CD14-positive monocyte (primary cell): ENCODE measurements at regions not wholly inside any gene's neighbourhood (a gene's known extent, or its start where the extent isn't known, plus 50 kb on each side); places are given as distances from the start of the nearest gene placed in this dataset.

ENCODE experiments used
- DNase-seq, 3 donors: peaks; one replicate each; pipeline ENCODE4 v3.0.0-alpha.2; 2011 to 2022
- H2AFZ ChIP-seq: 2 replicates; pipeline ENCODE4 v1.6.0; 2012; ENCODE audit warnings: mild to moderate bottlenecking, low read depth, low read length, inconsistent platforms; ENCODE audit not compliant: insufficient read depth, poor library complexity, severe bottlenecking
- H3K27ac ChIP-seq, 2 donors: 1 replicate in 1 of 2; 2 replicates in 1 of 2; pipeline ENCODE4 v1.5.1; 2012 to 2013; ENCODE audit warnings: low read length in 2 of 2, control low read depth in 1 of 2, inconsistent platforms in 1 of 2, low read depth in 1 of 2, mild to moderate bottlenecking in 1 of 2
- H3K27me3 ChIP-seq, 2 donors: one replicate each; pipeline versions ENCODE4 v1.6.0 to v1.6.1; 2011 to 2013; ENCODE audit warnings: low read length in 2 of 2; ENCODE audit not compliant: control insufficient read depth in 2 of 2, insufficient read depth in 2 of 2
- H3K36me3 ChIP-seq, 2 donors: replicated peaks in 1 of 2; 1 replicate in 1 of 2; 2 replicates in 1 of 2; pipeline versions ENCODE4 v1.5.1 to v1.6.1; 2012 to 2013; ENCODE audit warnings: low read length in 2 of 2, control low read depth in 1 of 2, inconsistent platforms in 1 of 2, mild to moderate bottlenecking in 1 of 2; ENCODE audit not compliant: insufficient read depth in 2 of 2, control insufficient read depth in 1 of 2
- H3K4me1 ChIP-seq, 2 donors: 1 replicate in 1 of 2; 2 replicates in 1 of 2; pipeline versions ENCODE4 v1.5.1 to v1.6.1; 2012 to 2013; ENCODE audit warnings: low read length in 2 of 2, control low read depth in 1 of 2, inconsistent platforms in 1 of 2, mild to moderate bottlenecking in 1 of 2, moderate library complexity in 1 of 2; ENCODE audit not compliant: insufficient read depth in 2 of 2, control insufficient read depth in 1 of 2
- H3K4me2 ChIP-seq: replicated peaks from 2 replicates; pipeline ENCODE3; 2012; ENCODE audit warnings: low read length, moderate library complexity, mild to moderate bottlenecking; ENCODE audit not compliant: poor library complexity, severe bottlenecking; ENCODE audit errors: extremely low read depth
- H3K4me3 ChIP-seq, 3 experiments: fragments of 200-600 bp in 1 of 3; sonication (generic) in 1 of 3; replicated peaks in 1 of 3; 1 replicate in 2 of 3; 2 replicates in 1 of 3; pipeline ENCODE4 v1.5.1; 2011 to 2013; ENCODE audit warnings: low read length in 3 of 3, mild to moderate bottlenecking in 3 of 3, control low read depth in 2 of 3, low read depth in 2 of 3, inconsistent platforms in 1 of 3, moderate library complexity in 1 of 3
- H3K79me2 ChIP-seq: 2 replicates; pipeline ENCODE4 v1.6.0; 2012; ENCODE audit warnings: mild to moderate bottlenecking, control low read depth, inconsistent platforms, low read length, moderate library complexity; ENCODE audit not compliant: insufficient read depth
- H3K9ac ChIP-seq: 2 replicates; pipeline ENCODE4 v1.6.0; 2017; ENCODE audit warnings: low read length, mild to moderate bottlenecking; ENCODE audit not compliant: insufficient read depth, poor library complexity, severe bottlenecking
- H3K9me3 ChIP-seq, 2 donors: replicated peaks in 1 of 2; 1 replicate in 1 of 2; 2 replicates in 1 of 2; pipeline versions ENCODE4 v1.5.1 to v1.6.1; 2012 to 2013; ENCODE audit warnings: low read length in 2 of 2, control low read depth in 1 of 2; ENCODE audit not compliant: control insufficient read depth in 1 of 2, insufficient read depth in 1 of 2
- H4K20me1 ChIP-seq: 2 replicates; pipeline ENCODE4 v1.6.0; 2012; ENCODE audit warnings: mild to moderate bottlenecking, low read length, control low read depth, moderate library complexity; ENCODE audit not compliant: insufficient read depth
- H3K27ac Mint-ChIP-seq, 7 donors: one replicate each; pipeline ENCODE4 v1.8.0; 2020; ENCODE audit warnings: mild to moderate bottlenecking in 7 of 7, mixed read lengths in 7 of 7, moderate library complexity in 6 of 7, inconsistent platforms in 2 of 7
- H3K27me3 Mint-ChIP-seq, 3 donors: one replicate each; pipeline ENCODE4 v1.8.0; 2021 to 2022; ENCODE audit warnings: low read depth in 3 of 3, mild to moderate bottlenecking in 3 of 3, mixed read lengths in 3 of 3, moderate library complexity in 3 of 3, inconsistent platforms in 1 of 3
- H3K36me3 Mint-ChIP-seq, 2 donors: one replicate each; pipeline ENCODE4 v1.8.0; 2020; ENCODE audit warnings: mixed read lengths in 2 of 2, inconsistent platforms in 1 of 2, mild to moderate bottlenecking in 1 of 2
- H3K4me1 Mint-ChIP-seq: one replicate; pipeline ENCODE4 v1.8.0; 2020; ENCODE audit warnings: mild to moderate bottlenecking, mixed read lengths
- H3K4me3 Mint-ChIP-seq, 2 donors: one replicate each; pipeline ENCODE4 v1.8.0; 2020; ENCODE audit warnings: mild to moderate bottlenecking in 2 of 2, mixed read lengths in 2 of 2, moderate library complexity in 1 of 2
- H3K9me3 Mint-ChIP-seq, 7 donors: one replicate each; pipeline ENCODE4 v1.8.0; 2020 to 2022; ENCODE audit warnings: mixed read lengths in 7 of 7, mild to moderate bottlenecking in 6 of 7, moderate library complexity in 6 of 7, inconsistent platforms in 2 of 7
- CTCF ChIP-seq: fragments of 200-600 bp; IDR thresholded peaks from one replicate; pipeline ENCODE4 v1.8.0; 2022; ENCODE audit warnings: antibody characterized with exemption, mild to moderate bottlenecking
- WGBS: methylation state at CpG from one replicate; pipeline ENCODE4 v1.1.5; 2013; ENCODE audit warnings: missing lambda C conversion rate; ENCODE audit not compliant: insufficient coverage; 5-methylcytosine and 5-hydroxymethylcytosine counted together
- intact Hi-C, 2 donors: fragments of 100-400 bp; cut with micrococcal nuclease; formaldehyde crosslinking; loops; one replicate each; pipeline versions ENCODE4 v1.15.0 to v1.15.1; 2023

- Histone ChIP-seq H3K79me2 (no peaks in the 10 kb centered on the region), H3K4me3 (no peak overlapping the region), H3K27ac (no peak overlapping the region), H2AFZ (no peak overlapping the region), H3K27me3 (no peaks in the 10 kb centered on the region), H3K4me1 (no peaks in the 10 kb centered on the region), H3K9ac (no peak overlapping the region), H4K20me1 (no peaks in the 10 kb centered on the region), H3K4me2 (no peak overlapping the region), H3K36me3 (no peaks in the 10 kb centered on the region), H3K9me3 (peaks cover 0 to 2% of the 10 kb centered on the region in 2 donors)
- intact Hi-C loops = no loop called here
- Mint-ChIP-seq H3K4me3 (no peak overlapping the region), H3K9me3 (peaks cover 0 to 3% (median 0%) of the 10 kb centered on the region in 7 donors), H3K27ac (no peak overlapping the region), H3K27me3 (peaks cover 4 to 8% (median 6%) of the 10 kb centered on the region in 3 donors), H3K36me3 (no peaks in the 10 kb centered on the region), H3K4me1 (peaks cover 7% of the 10 kb centered on the region)
- no peak for TF ChIP-seq CTCF
- no peak for DNase-seq
- WGBS = no CpG with 5 or more reads among the region's 2 CpGs
These were observed 102.2 kb downstream of the ABHD5 start for GRCh38 chr3:43792904-43793303.

- TF ChIP-seq CTCF = no peak
- no peak for DNase-seq
- no peak overlapping the region for H3K4me3 ChIP-seq
- intact Hi-C loops = no loop called here
- Mint-ChIP-seq H3K4me1 (peaks cover 7% of the 10 kb centered on the region), H3K4me3 (no peak overlapping the region), H3K36me3 (no peaks in the 10 kb centered on the region), H3K27ac (no peak overlapping the region), H3K9me3 (peaks cover 0 to 5% (median 0%) of the 10 kb centered on the region in 7 donors), H3K27me3 (peaks cover 4 to 8% (median 8%) of the 10 kb centered on the region in 3 donors)
- H4K20me1 ChIP-seq = no peaks in the 10 kb centered on the region
- peaks cover 0 to 3% of the 10 kb centered on the region in 2 donors for H3K9me3 ChIP-seq
- no peaks in the 10 kb centered on the region for H3K4me1 ChIP-seq
- H3K9ac ChIP-seq = no peak overlapping the region
- H2AFZ ChIP-seq = no peak overlapping the region
- 100% methylated on average over 5 of the region's 9 CpGs for WGBS
- no peaks in the 10 kb centered on the region for H3K27me3 ChIP-seq
- H3K27ac ChIP-seq = no peak overlapping the region
- H3K4me2 ChIP-seq = no peak overlapping the region
- no peaks in the 10 kb centered on the region for H3K36me3 ChIP-seq
- H3K79me2 ChIP-seq = no peaks in the 10 kb centered on the region
These were observed 103.1 kb downstream of the ABHD5 start for GRCh38 chr3:43793648-43794372.
